NCI-H187 (cell line): ENCODE measurements at regions not wholly inside any gene's neighbourhood (a gene's known extent, or its start where the extent isn't known, plus 50 kb on each side); places are given as distances from the start of the nearest gene placed in this dataset.

Source experiments
- DNase-seq, 2 experiments: peaks; one replicate each; lab custom pipeline; 2025; lab: John Stamatoyannopoulos, UW

- no peak for DNase-seq
These were observed 203.0 kb upstream of the USP25 start for GRCh38 chr21:15526798-15527197.

GRCh38 chr21:15528346-15528745 is 201.4 kb upstream of the USP25 start:
- no peak for DNase-seq

- DNase-seq, result no peak
These were observed 197.8 kb upstream of the USP25 start for GRCh38 chr21:15531986-15532385.

- no peak for DNase-seq
These were observed 196.2 kb upstream of the USP25 start for GRCh38 chr21:15533618-15534017.

GRCh38 chr21:15534450-15534886 is 195.3 kb upstream of the USP25 start:
- DNase-seq, result no peak

GRCh38 chr21:15539376-15539775 is 190.4 kb upstream of the USP25 start:
- no peak for DNase-seq

GRCh38 chr21:15543473-15543872 is 186.3 kb upstream of the USP25 start:
- DNase-seq, result no peak

- DNase-seq, result no peak
These were observed 180.1 kb upstream of the USP25 start for GRCh38 chr21:15549671-15550070.

- no peak for DNase-seq
These were observed 176.8 kb upstream of the USP25 start for GRCh38 chr21:15552914-15553494.

- DNase-seq, result no peak
These were observed 171.9 kb upstream of the USP25 start for GRCh38 chr21:15557925-15558324.

- no peak for DNase-seq
These were observed 170.9 kb upstream of the USP25 start for GRCh38 chr21:15558884-15559283.

GRCh38 chr21:15559660-15560059 is 170.1 kb upstream of the USP25 start:
- DNase-seq, result no peak

- no peak for DNase-seq
These were observed 169.3 kb upstream of the USP25 start for GRCh38 chr21:15560383-15561056.

- no peak for DNase-seq
These were observed 167.0 kb upstream of the USP25 start for GRCh38 chr21:15562748-15563147.

GRCh38 chr21:15564907-15565306 is 164.9 kb upstream of the USP25 start:
- no peak for DNase-seq

- no peak for DNase-seq
These were observed 163.1 kb upstream of the USP25 start for GRCh38 chr21:15566703-15567102.

GRCh38 chr21:15567191-15567590 is 162.6 kb upstream of the USP25 start:
- no peak for DNase-seq

- DNase-seq, result no peak
These were observed 161.3 kb upstream of the USP25 start for GRCh38 chr21:15568516-15568915.

GRCh38 chr21:15586752-15587427 is 142.9 kb upstream of the USP25 start:
- DNase-seq, result no peak

GRCh38 chr21:15592271-15592860 is 137.4 kb upstream of the USP25 start:
- no peak for DNase-seq

- no peak for DNase-seq
These were observed 136.8 kb upstream of the USP25 start for GRCh38 chr21:15592957-15593356.

- DNase-seq, result no peak
These were observed 128.4 kb upstream of the USP25 start for GRCh38 chr21:15601390-15601789.

- no peak for DNase-seq
These were observed 125.4 kb upstream of the USP25 start for GRCh38 chr21:15604413-15604812.
